GM21381 (cell line): ENCODE measurements at regions not wholly inside any gene's neighbourhood (a gene's known extent, or its start where the extent isn't known, plus 50 kb on each side); places are given as distances from the start of the nearest gene placed in this dataset.

Experiments
- ATAC-seq: cut with Tn5 transposase; IDR thresholded peaks from one replicate; pipeline ENCODE4 v1.9.1; 2021; ENCODE audit warnings: mild to moderate bottlenecking, moderate library complexity; ENCODE audit not compliant: unreplicated experiment

DNA sequence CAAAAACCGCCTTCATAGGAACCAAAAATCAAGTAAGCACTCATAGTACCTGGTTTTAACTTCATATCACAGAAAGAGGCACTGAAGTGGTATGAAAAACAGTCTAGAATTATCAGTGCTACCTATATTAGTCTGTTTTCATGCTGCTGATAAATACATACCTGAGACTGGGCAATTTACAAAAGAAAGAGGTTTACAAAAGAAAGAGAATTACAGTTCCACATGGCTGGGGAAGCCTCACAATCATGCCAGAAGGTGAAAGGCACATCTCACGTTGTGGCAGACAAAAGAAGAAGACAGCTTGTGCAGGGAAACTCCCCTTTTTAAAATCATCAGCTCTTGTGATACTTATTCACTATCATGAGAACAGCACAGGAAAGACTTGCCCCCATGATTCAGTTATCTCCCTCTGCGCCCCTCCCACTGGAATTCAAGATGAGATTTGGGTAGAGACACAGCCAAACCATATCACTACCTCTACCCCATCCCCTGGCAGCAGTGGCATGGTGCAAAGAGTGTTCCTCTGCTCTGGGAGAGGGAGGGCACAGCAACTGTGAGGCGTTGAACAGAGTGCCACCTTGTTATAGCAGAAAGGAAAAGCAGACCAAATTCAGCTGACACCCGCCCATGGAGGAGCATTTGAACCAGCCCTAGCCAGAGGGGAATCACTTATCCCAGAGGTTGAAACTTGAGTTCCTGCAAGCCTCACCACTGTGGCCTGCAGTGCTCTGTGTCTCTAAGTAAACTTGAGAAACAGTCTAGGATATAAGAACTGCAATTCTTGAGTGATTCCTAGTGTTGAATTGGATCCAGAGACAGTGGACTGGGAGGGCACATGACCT lies 61.9 kb upstream of the PTPRZ1 start:
- no peak for ATAC-seq

DNA sequence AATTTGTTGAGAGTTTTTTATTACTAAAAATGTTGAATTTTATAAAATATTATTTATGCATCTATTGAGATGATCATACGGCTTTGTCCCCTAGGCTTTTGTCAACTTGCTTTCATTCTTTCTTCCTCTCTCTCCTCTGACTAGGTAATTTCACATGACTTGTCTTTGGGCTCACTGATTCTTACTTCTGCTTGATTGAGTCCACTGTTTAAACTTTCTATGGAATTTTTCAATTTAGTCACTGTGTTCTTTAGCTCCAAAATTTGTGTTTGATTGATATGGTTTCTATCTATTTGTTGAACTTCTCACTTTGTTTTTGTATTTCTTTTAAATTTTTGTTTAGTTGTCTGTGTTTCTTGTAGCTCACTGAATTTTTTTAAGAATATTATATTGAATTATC lies 65.9 kb upstream of the PTPRZ1 start:
- ATAC-seq, result no peak

DNA sequence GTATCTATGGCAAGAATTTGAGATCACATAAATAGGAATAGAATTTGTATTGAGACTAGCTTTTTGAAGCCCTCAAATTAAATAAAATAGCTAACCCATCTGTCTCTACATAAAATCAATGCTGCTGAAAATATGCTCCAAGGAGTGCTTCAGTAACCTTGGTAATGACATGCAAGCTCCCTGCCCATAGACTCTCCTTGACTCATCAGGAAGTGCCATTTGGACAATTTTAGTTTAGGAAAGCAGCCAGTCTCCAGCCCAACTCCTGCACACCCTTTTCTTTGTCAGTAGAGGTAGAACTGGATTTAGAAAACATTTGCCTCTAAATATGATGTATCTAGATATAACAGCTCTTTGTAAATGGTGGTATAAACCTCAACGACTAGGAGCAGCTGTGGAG lies 69.9 kb upstream of the PTPRZ1 start:
- no peak for ATAC-seq

DNA sequence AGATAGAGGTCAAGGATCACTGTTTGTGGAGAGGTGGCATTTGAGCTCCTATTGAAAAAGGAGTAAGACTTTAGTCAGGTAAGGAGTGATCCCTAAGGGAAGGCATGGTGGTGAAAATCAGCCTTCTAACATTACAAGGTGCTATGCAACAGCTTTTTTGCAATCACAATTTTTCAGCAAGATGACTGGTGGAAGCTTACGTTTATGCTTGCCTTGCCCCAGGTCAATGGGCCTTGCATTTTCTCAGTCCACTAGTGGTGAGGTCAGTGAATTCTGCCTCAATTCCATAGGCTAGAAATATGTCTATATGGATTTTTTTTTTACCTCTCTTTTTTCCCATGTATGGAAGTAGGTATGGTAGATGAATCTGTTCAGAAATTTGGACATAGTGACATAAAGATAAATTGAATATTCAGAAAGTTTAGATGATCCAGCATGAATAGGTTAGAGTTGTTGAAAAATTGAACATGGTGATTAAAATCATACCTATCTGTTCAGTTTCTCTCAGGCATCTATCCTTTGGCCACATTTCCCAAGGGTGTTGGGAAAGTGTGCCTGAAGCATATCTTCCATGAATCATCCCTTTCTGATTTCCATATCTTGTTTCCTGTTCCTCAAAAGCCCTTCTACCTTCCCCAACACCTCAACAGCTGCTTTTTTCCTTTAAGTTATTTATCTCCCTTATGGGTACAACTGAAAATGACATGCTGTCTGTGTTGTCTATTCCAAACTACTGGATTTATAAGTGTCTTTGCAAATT lies 71.9 kb upstream of the PTPRZ1 start:
- ATAC-seq, result no peak

DNA sequence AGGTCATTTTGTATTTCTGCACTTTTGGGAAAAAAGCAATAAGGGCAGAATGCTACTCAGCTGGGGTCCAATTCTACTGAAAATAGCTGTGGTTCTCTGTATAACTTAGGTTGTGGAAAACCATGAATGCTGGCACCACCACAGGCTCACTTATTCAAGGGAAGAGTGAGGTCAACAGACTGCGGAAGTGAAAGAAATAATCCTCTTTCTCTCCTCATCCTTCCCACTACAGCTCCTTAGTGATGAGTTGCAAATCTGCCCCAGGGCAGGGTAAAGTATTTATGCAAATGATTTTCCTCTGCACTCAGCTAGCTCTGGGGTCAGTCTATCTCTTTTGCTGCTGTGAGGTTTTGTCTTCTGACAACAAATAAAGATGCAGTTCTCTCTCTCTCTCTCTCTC lies 74.1 kb upstream of the PTPRZ1 start:
- no peak for ATAC-seq

DNA sequence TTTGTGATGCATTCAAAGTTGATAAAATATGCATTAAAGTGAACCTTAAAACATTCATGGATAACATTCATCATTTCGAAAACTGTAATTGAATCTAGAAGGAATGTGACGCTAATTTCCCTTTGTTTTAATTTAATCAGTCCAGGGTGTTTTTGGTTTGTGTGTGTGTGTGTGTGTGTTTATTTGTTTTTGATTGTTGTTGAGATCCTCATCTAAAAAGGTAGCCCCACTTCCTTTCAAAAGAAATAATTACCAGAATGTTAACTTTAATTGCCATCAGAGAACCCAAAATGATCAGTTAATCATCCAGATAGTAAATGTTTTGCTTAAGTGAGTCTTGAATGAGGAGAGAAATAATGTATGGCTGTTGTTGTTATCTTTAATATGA lies 74.5 kb upstream of the PTPRZ1 start:
- ATAC-seq, result no peak

DNA sequence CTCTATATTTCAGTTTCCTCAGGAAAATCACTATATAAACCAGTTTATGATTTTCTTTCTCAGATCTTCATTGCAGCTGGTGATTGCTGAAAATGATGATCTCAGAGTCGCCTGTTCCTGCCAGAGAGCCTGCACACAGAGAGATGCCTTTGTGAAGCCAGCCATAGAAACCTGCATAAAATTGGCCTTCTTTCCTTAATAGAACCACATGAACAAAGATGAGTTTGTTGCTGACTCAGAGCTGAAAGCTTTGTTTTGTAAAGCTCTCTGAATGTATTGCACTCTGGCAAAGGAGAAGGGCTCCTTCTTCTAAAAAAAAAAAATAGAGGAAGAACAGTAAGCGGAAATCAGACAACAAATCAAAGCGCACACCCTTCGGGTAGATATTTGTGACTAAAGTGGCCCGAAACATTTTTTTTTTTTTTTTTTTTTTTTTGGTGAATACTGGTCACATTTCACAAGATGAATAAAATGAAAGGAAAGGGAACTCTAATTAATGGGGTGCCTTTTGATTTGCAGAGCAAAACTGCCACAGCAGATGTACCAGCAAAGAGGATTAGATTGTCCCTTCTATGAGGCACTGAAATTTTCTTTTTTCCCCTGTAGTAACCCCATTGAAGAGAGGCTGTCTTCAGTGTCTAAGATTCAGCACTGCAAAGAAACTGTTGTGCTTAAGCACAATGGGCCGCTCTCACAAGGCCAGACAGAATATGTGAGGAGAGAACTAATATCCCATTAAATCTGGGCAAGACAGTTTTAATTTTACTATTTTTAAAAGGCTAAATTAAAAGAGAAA lies 75.1 kb upstream of the PTPRZ1 start:
- ATAC-seq, result no peak

DNA sequence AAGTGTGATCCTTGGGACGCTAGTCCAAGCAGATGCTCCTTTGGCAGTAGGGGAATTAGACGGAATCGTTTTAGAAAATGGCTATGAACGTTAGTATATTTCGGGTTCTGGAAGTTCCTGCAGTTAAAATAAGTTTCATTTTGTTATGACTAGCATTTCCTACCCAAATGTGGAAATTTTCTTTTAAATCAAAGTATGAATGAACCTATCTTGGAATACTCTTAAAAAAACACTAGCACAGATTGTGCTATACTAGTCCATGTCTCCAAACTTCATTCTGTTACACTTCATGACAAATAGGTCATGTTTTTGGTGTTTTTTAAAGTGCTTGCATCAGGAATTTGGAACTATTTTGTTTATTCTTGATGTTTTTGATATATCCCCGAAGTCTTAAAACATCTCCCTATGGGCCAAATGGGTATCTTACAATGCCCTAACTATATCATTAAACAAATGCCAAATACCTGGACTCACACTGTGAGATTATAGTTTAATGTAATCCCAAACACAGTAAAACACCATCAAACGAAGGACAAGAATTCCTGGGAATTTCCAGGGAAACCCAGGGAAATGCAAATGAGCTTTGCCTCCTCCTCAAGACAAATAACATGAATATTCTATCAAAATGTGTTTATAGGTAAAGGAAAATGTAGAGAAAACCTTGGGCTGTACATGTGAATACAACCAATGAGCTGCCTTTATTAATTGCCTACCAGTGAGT lies 75.9 kb upstream of the PTPRZ1 start:
- no peak for ATAC-seq

DNA sequence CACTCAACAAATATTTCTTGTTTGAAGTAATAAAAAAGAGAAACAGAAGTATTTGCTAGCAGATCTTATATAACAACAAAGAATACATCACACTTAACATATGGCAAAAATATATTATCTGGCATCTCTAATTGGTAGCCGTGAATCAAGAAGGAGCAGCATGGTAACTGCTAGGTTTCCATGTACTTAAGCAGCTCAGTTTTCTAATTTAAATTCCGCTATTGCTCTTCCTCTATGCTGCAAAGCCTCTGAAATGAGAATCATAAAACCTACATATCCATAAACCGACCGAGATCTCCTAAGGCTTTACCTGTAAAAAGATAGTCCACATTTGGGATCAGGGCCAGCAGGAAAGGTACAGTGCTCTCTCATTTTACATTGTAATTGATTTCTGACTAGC lies 76.6 kb upstream of the PTPRZ1 start:
- no peak for ATAC-seq

DNA sequence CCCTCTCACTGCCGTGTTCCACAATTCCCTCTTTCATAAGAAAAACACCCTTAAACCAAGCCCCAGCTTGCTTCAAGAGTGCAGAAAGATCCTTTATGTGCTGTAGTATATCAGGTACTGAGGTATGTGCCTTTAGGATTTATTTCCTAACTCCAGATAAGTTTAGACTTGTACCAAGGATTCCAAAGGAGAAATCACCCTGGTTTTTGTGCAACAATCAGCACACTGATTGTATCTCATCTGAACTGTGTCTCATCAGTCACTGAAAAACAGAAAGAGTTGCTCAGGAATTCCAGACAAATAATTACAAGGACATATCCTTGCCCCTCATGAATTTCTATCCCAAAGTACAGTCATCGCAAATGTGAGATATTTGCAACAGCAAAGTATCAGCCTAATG lies 77.2 kb upstream of the PTPRZ1 start:
- ATAC-seq, result no peak

DNA sequence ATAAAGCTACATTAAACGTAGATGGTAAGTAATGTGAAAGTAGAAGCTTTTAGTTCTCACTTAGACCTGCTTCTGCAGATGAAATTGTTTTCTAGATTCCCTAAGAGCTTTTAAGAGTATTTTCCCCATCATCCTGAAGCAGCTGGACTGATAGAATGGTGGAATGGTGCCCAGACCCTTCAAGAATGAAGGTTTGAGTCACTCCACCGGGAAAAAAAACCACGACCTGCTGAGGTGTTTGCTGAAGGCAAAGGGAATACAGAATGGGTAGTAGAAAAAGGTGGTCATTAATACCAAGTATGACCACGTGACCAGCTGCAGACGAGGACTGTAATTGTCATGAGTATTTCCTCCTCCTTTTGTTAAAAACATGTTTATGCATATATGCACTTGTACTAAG lies 79.2 kb upstream of the PTPRZ1 start:
- ATAC-seq, result no peak

DNA sequence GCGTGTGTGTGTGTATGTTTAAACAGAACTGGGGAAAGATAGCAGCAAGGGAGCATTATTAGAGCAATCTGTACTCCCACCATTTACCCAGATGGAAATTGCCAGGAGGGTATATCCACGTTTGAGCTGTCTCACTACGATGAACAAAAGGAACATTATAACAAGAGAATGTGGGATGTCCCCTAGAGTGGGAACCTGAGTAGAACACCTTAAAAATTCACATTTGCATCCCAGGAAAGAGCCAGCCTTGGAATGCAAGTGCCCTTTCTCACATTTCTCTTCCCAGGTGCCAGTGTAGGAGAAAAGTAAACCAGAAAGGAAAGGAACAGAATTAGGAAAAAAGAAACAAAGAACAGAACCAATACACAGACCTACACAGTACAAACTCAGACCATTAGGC lies 95.3 kb upstream of the PTPRZ1 start:
- ATAC-seq, result no peak

DNA sequence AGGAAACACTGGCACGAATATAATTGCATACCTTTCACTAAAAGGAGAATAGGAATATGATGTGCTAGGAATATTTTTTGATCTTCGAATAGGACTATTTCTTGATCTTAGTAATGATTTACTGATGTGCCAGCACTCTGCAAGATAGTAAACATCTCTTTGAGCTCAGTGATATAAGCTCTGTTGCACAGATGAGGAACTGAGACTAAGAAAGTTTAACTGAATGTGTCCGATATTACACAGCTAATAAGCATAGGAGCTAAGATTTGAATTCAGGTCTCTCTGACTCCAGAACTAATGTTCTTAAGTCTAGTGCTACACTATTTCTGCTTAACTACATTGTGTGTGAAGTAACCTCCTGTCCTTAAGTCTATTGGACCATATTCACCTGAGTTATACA lies 98.4 kb upstream of the PTPRZ1 start:
- ATAC-seq, result no peak

DNA sequence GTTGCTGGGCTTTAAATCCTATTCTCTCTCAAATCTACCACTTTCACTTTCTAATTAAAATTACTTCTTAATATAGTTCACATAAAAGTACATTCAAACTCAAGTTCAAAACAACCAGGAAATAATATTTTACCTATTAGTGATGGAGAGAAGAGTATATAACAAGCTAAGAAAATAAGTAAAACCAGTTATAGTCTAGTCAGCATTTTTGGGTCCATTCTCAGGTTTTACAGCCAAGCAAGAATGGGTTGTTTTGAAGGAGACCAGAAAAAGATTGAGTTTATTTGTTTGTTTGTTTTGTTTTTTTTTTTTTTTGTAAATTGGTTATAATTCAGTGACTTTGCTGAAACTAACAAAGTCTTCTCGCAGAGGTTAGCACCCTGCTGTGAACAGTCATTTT lies 106.3 kb upstream of the PTPRZ1 start:
- no peak for ATAC-seq

DNA sequence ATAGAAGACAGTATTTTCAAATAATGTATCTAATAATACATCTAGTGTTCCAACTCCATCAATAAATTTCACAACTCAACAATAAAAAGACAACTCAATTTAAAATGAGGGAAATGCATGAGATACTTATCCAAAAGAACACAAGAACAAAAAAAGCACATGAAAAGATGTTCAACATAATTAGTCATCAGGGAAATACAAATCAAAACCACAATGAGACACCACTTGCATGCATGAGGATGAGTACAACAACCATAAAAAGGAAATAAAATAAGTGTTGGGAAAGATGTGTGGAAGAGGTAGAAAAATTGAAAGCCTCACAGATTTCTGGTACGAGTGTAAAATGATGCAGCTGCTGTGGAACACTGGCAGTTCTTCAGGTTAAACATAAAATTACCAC lies 111.6 kb upstream of the PTPRZ1 start:
- no peak for ATAC-seq

DNA sequence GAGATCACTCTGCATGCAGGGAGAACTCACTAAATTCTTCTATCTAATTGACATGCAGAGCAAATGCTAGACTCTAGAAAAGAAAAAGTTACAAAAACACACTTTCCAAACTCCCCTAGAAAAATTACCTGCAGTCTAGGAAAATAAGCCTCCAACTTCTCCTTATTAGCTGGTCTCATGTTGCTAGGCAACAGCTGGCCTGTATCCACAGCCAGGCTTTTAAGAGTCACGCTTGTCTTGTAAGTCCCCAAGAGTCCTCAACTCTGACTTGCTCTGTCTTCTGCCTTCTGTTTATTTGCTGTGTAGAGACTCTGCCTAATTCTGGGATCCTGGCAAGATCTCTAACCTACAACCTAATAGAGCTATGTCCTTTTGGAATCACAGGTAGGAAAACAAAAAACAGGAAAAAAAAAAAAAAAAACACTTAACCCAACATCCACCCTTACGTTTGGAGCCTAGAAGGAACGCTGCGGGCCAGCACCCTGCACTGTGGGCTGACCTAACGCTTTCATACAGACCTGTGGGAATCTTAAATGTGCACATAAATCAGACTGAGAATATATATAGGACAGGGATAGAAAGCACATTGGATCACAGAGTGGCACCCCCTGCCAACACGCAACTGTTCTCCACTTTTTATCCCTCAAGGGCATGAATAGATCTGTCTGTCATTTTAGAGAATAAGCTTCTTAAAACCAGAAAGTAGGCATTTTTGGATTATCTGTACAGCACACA lies 117.0 kb upstream of the PTPRZ1 start:
- no peak for ATAC-seq

DNA sequence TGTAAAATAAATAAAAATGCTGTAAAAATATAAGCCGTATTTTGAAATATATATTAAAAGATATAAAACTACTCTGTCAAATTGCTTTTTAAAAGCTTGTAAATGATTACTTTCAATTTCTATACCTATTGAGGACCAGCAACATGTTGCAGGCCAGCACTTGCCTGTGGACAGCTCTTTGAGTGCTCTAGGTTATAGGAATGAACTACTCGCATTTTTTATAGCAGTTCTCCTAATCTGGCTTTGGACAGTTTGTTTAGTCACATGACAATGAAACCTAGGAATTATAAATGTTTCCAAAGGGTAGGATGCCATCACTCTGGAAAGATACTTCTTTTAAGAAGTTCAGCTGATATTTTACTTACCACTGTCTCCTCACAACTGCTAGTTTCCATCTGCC lies 117.7 kb upstream of the PTPRZ1 start:
- no peak for ATAC-seq

DNA sequence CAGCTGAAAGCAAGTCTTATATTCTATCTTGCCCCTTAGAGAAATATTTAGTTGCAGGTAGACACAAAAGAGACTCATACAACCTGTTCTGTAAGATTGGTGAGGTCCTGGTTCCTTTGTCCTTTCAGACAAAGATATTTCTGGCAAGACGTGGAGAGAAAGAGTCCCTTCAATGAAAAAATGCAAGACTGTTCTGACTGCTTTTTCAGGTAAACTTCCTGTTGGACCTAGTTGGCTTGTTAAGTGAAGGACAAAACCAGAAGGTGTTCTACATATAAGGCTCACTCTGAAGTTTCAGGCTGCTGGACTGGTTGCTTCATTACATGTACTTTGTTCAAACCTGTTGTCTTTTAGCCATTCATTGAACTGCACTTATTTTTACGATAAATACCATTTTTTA lies 119.0 kb upstream of the PTPRZ1 start:
- no peak for ATAC-seq

DNA sequence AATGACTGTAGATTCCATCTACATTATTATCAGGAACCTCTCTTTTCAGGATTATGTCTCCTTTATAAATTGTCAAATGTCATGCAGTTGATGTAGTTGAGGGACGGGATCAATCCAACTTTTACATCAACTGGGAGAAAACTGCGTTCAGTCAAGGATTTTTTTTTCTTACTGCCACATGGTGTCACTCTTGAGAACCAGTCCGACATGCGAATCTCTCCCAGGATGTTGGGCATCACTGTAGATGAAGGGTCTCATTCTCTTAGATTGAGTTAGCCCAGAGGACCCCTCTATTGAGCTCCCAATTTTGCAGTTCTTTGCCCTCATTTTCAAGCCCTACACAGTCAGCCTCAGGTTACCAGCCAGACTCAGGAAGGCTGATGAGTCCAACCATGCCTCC lies 120.3 kb upstream of the PTPRZ1 start:
- no peak for ATAC-seq

DNA sequence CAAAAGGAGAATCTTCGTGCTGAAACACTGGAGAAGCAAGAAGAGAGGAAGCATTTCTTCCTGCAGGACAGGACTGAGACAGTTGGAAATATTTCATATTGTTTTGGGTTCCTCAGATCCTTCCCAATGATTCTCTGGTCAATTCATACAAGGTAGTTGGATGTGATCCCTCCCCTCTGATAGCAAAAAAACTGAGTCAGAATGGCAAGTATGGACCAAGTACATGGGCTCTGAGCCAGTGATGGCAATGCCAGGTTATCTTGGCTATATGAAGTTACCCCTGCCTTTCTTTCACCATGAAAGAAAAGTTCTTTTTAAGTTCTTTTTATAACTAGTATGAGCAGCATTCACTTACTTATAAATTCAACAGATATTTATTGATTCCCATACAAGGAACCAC lies 124.4 kb upstream of the PTPRZ1 start:
- ATAC-seq, result no peak
